ENCODE measurements at regions not wholly inside any gene's neighbourhood (a gene's known extent, or its start where the extent isn't known, plus 50 kb on each side); places are given as distances from the start of the nearest gene placed in this dataset.

DNA sequence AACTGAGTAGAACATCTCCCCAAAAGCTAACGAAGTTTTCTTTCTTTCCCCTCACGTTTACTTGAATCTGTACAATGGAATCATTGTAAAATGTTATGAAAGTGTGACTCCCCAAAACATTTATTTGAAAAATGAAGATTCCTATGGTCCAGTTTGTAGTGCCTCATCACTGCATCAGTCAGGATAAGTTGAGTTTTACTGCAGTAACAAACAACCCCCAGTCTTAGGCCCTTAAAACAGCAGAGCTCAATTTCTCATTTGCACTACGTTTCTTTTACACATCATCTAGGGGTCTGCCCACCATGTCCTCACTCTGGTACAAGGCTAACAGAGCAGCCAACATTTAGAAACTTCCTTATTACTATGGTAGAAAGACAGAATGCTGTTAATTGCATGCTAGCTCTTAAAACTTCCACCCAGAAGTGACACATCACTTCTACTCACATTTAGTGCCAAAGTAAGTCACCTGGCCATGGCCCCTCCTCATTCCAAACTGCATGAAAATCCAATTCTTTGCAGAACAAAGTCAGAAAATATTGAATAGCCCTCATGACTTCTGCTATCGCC lies 546.4 kb downstream of the MED13L start:
- Mint-ChIP-seq H3K4me3 (ENCODE audit: low read depth) (no peak overlapping the region), H3K27ac (no peak overlapping the region), H3K9me3 (ENCODE audit: low read depth) (no peaks in the 10 kb centered on the region), H3K4me1 (ENCODE audit: low read depth) (no peaks in the 10 kb centered on the region), H3K27me3 (no peaks in the 10 kb centered on the region), H3K36me3 (ENCODE audit: insufficient read depth) (no peaks in the 10 kb centered on the region)
- TF ChIP-seq, protein P1, sequence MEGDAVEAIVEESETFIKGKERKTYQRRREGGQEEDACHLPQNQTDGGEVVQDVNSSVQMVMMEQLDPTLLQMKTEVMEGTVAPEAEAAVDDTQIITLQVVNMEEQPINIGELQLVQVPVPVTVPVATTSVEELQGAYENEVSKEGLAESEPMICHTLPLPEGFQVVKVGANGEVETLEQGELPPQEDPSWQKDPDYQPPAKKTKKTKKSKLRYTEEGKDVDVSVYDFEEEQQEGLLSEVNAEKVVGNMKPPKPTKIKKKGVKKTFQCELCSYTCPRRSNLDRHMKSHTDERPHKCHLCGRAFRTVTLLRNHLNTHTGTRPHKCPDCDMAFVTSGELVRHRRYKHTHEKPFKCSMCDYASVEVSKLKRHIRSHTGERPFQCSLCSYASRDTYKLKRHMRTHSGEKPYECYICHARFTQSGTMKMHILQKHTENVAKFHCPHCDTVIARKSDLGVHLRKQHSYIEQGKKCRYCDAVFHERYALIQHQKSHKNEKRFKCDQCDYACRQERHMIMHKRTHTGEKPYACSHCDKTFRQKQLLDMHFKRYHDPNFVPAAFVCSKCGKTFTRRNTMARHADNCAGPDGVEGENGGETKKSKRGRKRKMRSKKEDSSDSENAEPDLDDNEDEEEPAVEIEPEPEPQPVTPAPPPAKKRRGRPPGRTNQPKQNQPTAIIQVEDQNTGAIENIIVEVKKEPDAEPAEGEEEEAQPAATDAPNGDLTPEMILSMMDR (IDR thresholded peaks at IDR 0.05; ENCODE audit: unreplicated experiment) = no peak
- DNase-seq (ENCODE audit: low spot score, unreplicated experiment) = no peak

GRCh38 chr12:115726691-115727090 lies 550.8 kb downstream of the MED13L start:
- no peaks in the 10 kb centered on the region for H3K9me3 Mint-ChIP-seq (ENCODE audit: low read depth)
- no peaks in the 10 kb centered on the region for H3K36me3 Mint-ChIP-seq (ENCODE audit: insufficient read depth)
- TF ChIP-seq, protein P1 (IDR thresholded peaks at IDR 0.05; ENCODE audit: unreplicated experiment) = no peak
- H3K27ac Mint-ChIP-seq = no peak overlapping the region
- H3K4me1 Mint-ChIP-seq (ENCODE audit: low read depth) = peaks cover 4% of the 10 kb centered on the region
- no peak overlapping the region for H3K4me3 Mint-ChIP-seq (ENCODE audit: low read depth)
- peaks cover 5% of the 10 kb centered on the region for H3K27me3 Mint-ChIP-seq
- no peak for DNase-seq (ENCODE audit: low spot score, unreplicated experiment)

GRCh38 chr12:115722181-115722580 lies 555.3 kb downstream of the MED13L start:
- H3K27ac Mint-ChIP-seq = no peak overlapping the region
- TF ChIP-seq, protein P1 (IDR thresholded peaks at IDR 0.05; ENCODE audit: unreplicated experiment) = no peak
- DNase-seq (ENCODE audit: low spot score, unreplicated experiment) = no peak
- no peaks in the 10 kb centered on the region for H3K36me3 Mint-ChIP-seq (ENCODE audit: insufficient read depth)
- peaks cover 5% of the 10 kb centered on the region for H3K27me3 Mint-ChIP-seq
- peaks cover 4% of the 10 kb centered on the region for H3K4me1 Mint-ChIP-seq (ENCODE audit: low read depth)
- H3K9me3 Mint-ChIP-seq (ENCODE audit: low read depth) = no peaks in the 10 kb centered on the region
- no peak overlapping the region for H3K4me3 Mint-ChIP-seq (ENCODE audit: low read depth)

GRCh38 chr12:115716551-115716950 lies 560.9 kb downstream of the MED13L start:
- H3K9me3 Mint-ChIP-seq (ENCODE audit: low read depth) = no peaks in the 10 kb centered on the region
- H3K36me3 Mint-ChIP-seq (ENCODE audit: insufficient read depth) = no peaks in the 10 kb centered on the region
- H3K27me3 Mint-ChIP-seq = peaks cover 11% of the 10 kb centered on the region
- H3K27ac Mint-ChIP-seq = no peak overlapping the region
- H3K4me1 Mint-ChIP-seq (ENCODE audit: low read depth) = no peaks in the 10 kb centered on the region
- no peak for DNase-seq (ENCODE audit: low spot score, unreplicated experiment)
- no peak overlapping the region for H3K4me3 Mint-ChIP-seq (ENCODE audit: low read depth)
- TF ChIP-seq, protein P1 (IDR thresholded peaks at IDR 0.05; ENCODE audit: unreplicated experiment) = no peak

GRCh38 chr12:115712676-115713075 lies 564.8 kb downstream of the MED13L start:
- TF ChIP-seq, protein P1 (IDR thresholded peaks at IDR 0.05; ENCODE audit: unreplicated experiment) = no peak
- H3K27me3 Mint-ChIP-seq = peaks cover 14% of the 10 kb centered on the region
- H3K4me3 Mint-ChIP-seq (ENCODE audit: low read depth) = no peak overlapping the region
- DNase-seq (ENCODE audit: low spot score, unreplicated experiment) = no peak
- H3K36me3 Mint-ChIP-seq (ENCODE audit: insufficient read depth) = no peaks in the 10 kb centered on the region
- no peaks in the 10 kb centered on the region for H3K4me1 Mint-ChIP-seq (ENCODE audit: low read depth)
- H3K27ac Mint-ChIP-seq = no peak overlapping the region
- H3K9me3 Mint-ChIP-seq (ENCODE audit: low read depth) = peaks cover 4% of the 10 kb centered on the region
